Mesodermal cell (in vitro differentiated cells): ENCODE measurements at regions not wholly inside any gene's neighbourhood (a gene's known extent, or its start where the extent isn't known, plus 50 kb on each side); places are given as distances from the start of the nearest gene placed in this dataset.

Experiments
- H3K27ac ChIP-seq: 2 replicates; pipeline ENCODE4 v1.7.0; 2013; ENCODE audit warnings: mild to moderate bottlenecking, low read depth, low read length, moderate library complexity; ENCODE audit not compliant: severe bottlenecking
- H3K36me3 ChIP-seq: 2 replicates; pipeline ENCODE4 v1.7.1; 2013; ENCODE audit warnings: mild to moderate bottlenecking, low read length, moderate library complexity; ENCODE audit not compliant: control insufficient read depth, insufficient read depth
- H3K4me1 ChIP-seq: one replicate; pipeline ENCODE4 v1.7.1; 2013; ENCODE audit warnings: mild to moderate bottlenecking, low read length; ENCODE audit not compliant: insufficient read depth, control insufficient read depth, poor library complexity, severe bottlenecking
- H3K4me3 ChIP-seq: 2 replicates; pipeline ENCODE4 v1.7.0; 2013; ENCODE audit warnings: low read length, control low read depth, mild to moderate bottlenecking; ENCODE audit not compliant: insufficient read depth, poor library complexity, severe bottlenecking; ENCODE audit errors: extremely low read depth
- H3K9me3 ChIP-seq: 2 replicates; pipeline ENCODE4 v1.7.1; 2013; ENCODE audit warnings: mild to moderate bottlenecking, low read length, moderate library complexity; ENCODE audit not compliant: control insufficient read depth
- WGBS, 2 experiments: methylation state at CpG; one replicate each; pipeline ENCODE4 v1.1.5; 2013; ENCODE audit warnings: missing lambda C conversion rate in 2 of 2; ENCODE audit not compliant: insufficient coverage in 2 of 2; 5-methylcytosine and 5-hydroxymethylcytosine counted together

DNA sequence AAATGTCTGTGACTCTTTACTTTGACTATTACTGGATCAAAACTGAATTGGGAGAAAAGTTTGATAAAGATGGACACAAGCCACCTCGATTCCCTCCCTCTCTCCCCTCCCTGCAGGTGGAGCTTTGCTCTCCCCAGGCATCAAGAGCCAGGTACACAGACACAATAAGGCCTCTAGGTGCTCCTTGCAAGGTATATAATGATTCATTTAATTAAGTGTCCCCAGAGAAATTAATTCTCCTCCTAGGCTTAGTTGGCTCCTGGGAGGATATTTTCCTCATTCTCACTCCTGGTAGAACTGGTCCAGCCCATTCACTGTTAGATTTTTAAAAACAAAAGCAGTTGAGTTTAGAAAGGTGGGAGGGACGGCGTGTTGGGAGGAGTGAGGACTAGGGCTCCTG is 352.4 kb upstream of the SMIM21 start:
- WGBS, 2 experiments: 94% methylated on average over 2 of the region's 3 CpGs; no CpG with 5 or more reads in 1 of the 2 experiments
- Histone ChIP-seq H3K4me3 (no peak overlapping the region), H3K27ac (no peak overlapping the region), H3K36me3 (no peaks in the 10 kb centered on the region), H3K4me1 (peaks cover 9% of the 10 kb centered on the region), H3K9me3 (no peaks in the 10 kb centered on the region)

DNA sequence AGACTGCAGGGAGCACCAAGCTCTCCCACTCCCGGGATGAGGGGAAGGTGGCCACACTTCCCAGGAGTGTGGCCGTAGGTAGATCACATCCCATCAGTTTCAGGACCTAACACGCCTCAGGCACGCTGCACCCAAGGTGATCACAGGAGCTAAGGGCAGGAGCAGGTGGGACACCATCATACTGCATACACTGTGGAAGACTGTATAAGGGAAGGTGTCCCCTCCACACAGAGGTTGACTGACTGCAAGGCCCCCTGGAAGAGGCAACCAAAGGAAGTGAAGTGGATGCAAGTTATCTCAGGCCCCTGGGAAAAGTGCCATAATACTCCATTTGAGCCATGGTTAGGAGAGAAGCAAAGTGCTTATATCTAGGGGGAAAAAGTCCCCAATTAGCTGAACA is 351.9 kb upstream of the SMIM21 start:
- peaks cover 8% of the 10 kb centered on the region for H3K4me1 ChIP-seq
- no peaks in the 10 kb centered on the region for H3K9me3 ChIP-seq
- 84 to 89% methylated on average over 3 of the region's 4 CpGs for WGBS, 2 experiments
- H3K4me3 ChIP-seq: no peak overlapping the region
- no peak overlapping the region for H3K27ac ChIP-seq
- H3K36me3 ChIP-seq: no peaks in the 10 kb centered on the region

DNA sequence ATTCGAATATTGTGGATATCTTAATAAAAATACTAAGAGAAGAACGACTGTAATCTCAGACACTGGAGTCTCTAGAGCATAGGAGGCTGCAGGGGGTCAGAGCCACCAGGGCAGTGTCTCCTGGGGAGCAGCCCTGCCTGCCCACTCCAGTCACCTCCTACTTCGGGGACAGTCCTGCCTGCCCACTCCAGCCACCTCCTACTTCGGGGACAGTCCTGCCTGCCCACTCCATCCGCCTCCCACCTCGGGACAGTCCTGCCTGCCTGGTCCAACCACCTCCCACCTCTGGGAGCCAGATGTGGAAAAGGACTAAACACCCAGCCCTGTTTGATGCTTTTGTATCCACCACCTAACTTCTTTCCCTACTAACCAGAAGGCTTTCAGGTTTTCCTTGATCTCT is 350.1 kb upstream of the SMIM21 start:
- WGBS, 2 experiments: 86 to 100% methylated on average over 1 to 4 of the region's 6 CpGs
- no peaks in the 10 kb centered on the region for H3K4me1 ChIP-seq
- no peak overlapping the region for H3K4me3 ChIP-seq
- no peak overlapping the region for H3K27ac ChIP-seq
- H3K9me3 ChIP-seq: no peaks in the 10 kb centered on the region
- no peaks in the 10 kb centered on the region for H3K36me3 ChIP-seq

DNA sequence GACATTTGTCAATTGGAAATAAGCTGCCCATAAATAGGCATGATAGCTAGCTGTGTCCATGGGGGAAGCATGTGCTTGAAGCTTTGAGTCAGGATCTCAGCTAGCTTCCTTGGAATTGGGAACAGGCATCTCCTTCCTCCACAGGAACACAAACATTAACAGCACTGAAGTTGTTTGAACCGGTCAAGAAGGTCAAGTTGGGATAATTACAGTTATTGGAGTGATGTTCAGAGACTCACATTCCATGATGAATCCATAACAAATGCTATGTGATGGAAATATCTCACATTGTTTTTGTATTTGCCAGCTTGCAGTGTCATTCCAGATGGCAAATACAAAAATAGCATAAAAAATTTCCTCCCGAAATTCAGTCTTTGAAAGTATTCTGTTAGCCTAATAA is 347.6 kb upstream of the SMIM21 start:
- Histone ChIP-seq H3K27ac (no peak overlapping the region), H3K4me3 (no peak overlapping the region), H3K4me1 (no peaks in the 10 kb centered on the region), H3K9me3 (no peaks in the 10 kb centered on the region), H3K36me3 (no peaks in the 10 kb centered on the region)
- WGBS, 2 experiments: 0% methylated on average over 1 of the region's 2 CpGs

DNA sequence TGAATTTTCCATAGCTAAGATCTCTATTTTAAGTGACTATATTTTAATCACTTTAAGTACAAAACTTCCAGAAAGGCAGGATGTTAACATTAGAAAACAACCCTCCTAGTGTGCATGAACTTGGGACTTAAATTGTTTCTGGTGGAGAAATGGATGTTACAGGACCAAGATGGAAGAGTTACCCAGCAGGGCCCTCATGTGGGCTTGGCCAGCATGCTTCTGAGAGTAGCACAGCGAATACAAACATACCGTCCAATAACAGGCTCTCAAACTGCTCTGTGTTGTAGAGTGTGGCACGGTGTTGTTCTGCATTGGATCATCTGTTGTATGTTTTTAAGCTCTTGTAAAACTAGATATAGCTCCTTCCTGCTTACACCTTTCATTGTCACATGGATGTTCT is 346.1 kb upstream of the SMIM21 start:
- H3K27ac ChIP-seq: no peak overlapping the region
- no peaks in the 10 kb centered on the region for H3K4me1 ChIP-seq
- no peaks in the 10 kb centered on the region for H3K9me3 ChIP-seq
- no peaks in the 10 kb centered on the region for H3K36me3 ChIP-seq
- H3K4me3 ChIP-seq: no peak overlapping the region
- WGBS, 2 experiments: 94 to 100% methylated on average over 1 to 3 of the region's 3 CpGs

DNA sequence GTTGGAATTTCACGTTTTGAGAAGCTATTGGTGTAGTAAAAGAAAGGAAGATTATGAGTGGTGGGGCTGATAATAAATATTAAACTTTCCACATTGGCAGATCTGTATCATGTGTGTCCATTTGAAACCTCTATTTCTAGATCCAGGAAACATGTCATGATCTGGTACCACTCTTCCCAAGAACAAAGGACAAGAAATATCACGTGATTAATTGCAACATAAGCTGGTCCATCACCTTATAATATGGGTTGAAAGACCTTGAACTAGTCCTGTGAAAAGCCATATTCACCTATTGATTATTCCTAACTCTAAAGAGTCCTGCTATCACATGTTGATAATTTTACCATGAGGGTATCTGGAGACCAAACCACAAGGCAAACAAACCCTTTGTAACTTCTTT is 335.3 kb upstream of the SMIM21 start:
- WGBS, 2 experiments: no CpG with 5 or more reads among the region's 2 CpGs

DNA sequence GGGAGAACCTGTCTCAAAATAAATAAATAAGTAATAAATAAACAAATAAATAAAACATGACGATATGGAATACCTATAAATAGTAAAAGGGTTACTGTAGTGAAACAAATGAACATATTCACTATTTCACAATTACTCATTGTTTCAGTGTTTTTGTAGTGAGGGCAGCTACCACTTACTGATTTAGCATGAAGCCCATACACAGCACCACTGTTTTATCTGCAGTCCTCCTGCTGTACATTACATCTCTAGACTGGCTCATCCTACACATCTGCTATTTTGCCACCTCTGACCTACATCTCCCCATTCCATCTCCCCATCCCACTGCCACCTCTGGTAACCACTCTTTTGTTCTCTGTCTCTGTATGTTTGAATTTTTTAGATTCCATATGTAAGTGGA is 332.7 kb upstream of the SMIM21 start:
- WGBS, 2 experiments: no CpG with 5 or more reads among the region's 1 CpG
- Histone ChIP-seq H3K27ac (no peak overlapping the region), H3K36me3 (no peaks in the 10 kb centered on the region), H3K4me1 (no peaks in the 10 kb centered on the region), H3K9me3 (no peaks in the 10 kb centered on the region), H3K4me3 (no peak overlapping the region)

More for the DNA sequence above, 335.3 kb upstream of the SMIM21 start:
- Histone ChIP-seq H3K4me1 (no peaks in the 10 kb centered on the region), H3K4me3 (no peak overlapping the region), H3K36me3 (no peaks in the 10 kb centered on the region), H3K27ac (no peak overlapping the region), H3K9me3 (no peaks in the 10 kb centered on the region)

DNA sequence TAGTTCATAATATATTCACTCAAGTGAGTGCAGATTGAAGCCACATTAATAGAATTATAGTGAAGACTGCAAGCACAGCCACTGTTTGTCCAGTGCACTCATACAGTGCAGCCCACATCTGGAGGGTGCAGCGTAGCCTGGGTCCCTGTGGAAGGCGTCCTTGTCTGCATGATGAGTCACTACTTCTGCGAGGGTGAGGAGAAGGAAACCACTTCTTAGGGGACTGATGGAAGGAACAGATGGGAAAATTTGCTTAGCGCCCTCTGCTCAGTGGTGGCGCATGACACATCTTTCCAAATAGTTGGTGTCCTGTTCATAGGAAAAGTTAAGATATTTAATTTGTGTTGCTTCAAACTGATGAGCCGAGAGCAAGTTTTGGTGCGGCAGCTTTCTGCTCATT is 330.4 kb upstream of the SMIM21 start:
- Histone ChIP-seq H3K4me3 (no peak overlapping the region), H3K27ac (no peak overlapping the region), H3K9me3 (no peaks in the 10 kb centered on the region), H3K36me3 (no peaks in the 10 kb centered on the region), H3K4me1 (no peaks in the 10 kb centered on the region)
- 68 to 73% methylated on average over 6 to 7 of the region's 7 CpGs for WGBS, 2 experiments

DNA sequence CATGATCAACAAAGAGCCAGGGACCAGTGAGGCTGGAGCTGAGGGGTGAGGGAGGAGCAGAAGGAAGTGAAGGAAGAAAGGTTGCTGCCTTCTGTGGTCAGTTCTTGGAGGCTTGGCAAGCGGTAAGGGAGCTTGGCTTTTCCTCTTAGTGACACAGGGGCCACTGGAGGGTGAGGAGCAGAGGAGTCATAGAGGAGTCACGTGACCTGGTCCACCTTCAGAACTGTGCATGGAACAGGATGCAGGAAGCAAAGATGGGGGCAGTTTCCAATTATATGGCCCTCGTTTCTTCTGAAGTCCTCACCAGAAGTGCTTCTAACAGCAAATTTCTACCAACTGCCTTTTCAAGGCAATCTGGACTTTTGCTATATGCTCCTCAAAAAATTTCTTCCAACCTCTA is 326.9 kb upstream of the SMIM21 start:
- WGBS, 2 experiments: 84 to 97% methylated on average over 2 to 3 of the region's 3 CpGs
- Histone ChIP-seq H3K27ac (no peak overlapping the region), H3K4me1 (no peaks in the 10 kb centered on the region), H3K36me3 (no peaks in the 10 kb centered on the region), H3K9me3 (no peaks in the 10 kb centered on the region), H3K4me3 (no peak overlapping the region)

DNA sequence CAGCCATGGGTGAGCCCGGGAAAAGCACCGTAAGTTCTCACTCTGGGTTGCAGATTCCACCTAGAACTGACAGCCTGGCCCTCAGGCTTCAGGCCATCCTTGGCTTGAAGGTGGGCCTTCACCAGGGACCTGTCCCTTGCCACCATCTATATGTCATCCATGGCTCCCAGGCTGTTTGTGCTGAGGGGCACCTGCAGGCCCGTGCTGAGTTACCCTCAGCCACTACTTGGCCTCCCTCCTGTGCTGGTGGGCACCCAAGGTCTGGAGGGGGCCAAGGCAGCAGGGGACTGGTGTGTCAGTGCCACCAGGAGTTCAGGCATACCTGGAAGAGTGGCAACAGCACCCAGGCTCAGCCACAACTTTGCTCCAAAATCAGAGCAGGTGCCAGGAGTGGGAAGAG is 326.2 kb upstream of the SMIM21 start:
- H3K27ac ChIP-seq: no peak overlapping the region
- 100% methylated on average over 2 to 3 of the region's 3 CpGs for WGBS, 2 experiments
- no peaks in the 10 kb centered on the region for H3K9me3 ChIP-seq
- H3K4me1 ChIP-seq: no peaks in the 10 kb centered on the region
- H3K36me3 ChIP-seq: no peaks in the 10 kb centered on the region
- H3K4me3 ChIP-seq: no peak overlapping the region

DNA sequence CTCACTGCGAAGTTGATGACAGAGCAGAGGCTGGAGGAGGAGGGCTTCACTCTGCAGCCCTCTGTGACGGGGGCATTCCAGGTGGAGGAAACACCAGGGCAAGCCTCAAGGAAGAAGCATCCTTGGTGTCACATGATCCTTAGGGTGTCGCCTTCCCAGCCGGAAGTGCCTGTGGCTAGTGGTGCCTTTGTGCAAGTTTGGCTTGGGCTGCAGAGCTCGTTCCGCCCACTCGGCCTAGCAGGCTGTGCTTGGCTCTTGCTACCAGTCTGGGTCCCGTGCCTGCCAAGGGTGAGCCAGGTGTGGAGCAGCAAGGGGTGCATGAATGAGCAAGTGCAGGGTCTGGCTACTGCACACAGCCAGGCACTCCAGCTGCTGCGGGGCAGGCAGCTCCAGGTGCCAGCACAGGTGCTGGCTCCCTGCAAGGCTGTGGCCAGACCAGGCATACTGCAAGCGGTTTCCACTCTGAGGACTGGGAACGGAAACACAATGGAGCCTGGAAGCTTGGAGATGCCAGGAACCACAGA is 325.3 kb upstream of the SMIM21 start:
- WGBS, 2 experiments: 82 to 89% methylated on average over 9 to 11 of the region's 11 CpGs
- no peak overlapping the region for H3K4me3 ChIP-seq

More for the DNA sequence above, 325.3 kb upstream of the SMIM21 start:
- H3K4me1 ChIP-seq: no peaks in the 10 kb centered on the region
- H3K36me3 ChIP-seq: no peaks in the 10 kb centered on the region
- H3K27ac ChIP-seq: no peak overlapping the region
- H3K9me3 ChIP-seq: no peaks in the 10 kb centered on the region
